Fibroblast of the aortic adventitia (primary cell): ENCODE measurements at regions not wholly inside any gene's neighbourhood (a gene's known extent, or its start where the extent isn't known, plus 50 kb on each side); places are given as distances from the start of the nearest gene placed in this dataset.

ENCODE experiments used
- DNase-seq: peaks from one replicate; pipeline ENCODE4 v3.0.0-alpha.2; 2010; ENCODE audit warnings: low read depth
- H3K4me3 ChIP-seq: 2 replicates; pipeline ENCODE4 v1.5.1; 2011; ENCODE audit warnings: low read depth, mild to moderate bottlenecking, control low read depth, low read length, moderate library complexity
- CTCF ChIP-seq: IDR thresholded peaks from 2 replicates; pipeline ENCODE4 v1.5.1; 2011; ENCODE audit warnings: mild to moderate bottlenecking, low read length, control low read depth, inconsistent platforms; ENCODE audit not compliant: insufficient read depth

GRCh38 chr9:20217596-20217995, 404.7 kb downstream of the MLLT3 start:
- H3K4me3 ChIP-seq, result no peak overlapping the region
- DNase-seq, result no peak
- no peak for TF ChIP-seq CTCF

GRCh38 chr9:20216438-20216837, 405.9 kb downstream of the MLLT3 start:
- TF ChIP-seq CTCF, result no peak
- H3K4me3 ChIP-seq, result no peak overlapping the region
- DNase-seq, result no peak

- TF ChIP-seq CTCF, result no peak
- no peak overlapping the region for H3K4me3 ChIP-seq
- DNase-seq, result no peak
Measured at GRCh38 chr9:20215552-20215951, 406.7 kb downstream of the MLLT3 start.

- DNase-seq, result no peak
- TF ChIP-seq CTCF, result no peak
- no peak overlapping the region for H3K4me3 ChIP-seq
Measured at GRCh38 chr9:20212806-20213205, 409.5 kb downstream of the MLLT3 start.

- no peak overlapping the region for H3K4me3 ChIP-seq
- TF ChIP-seq CTCF, result no peak
- DNase-seq, result no peak
Measured at GRCh38 chr9:20209391-20210340, 412.6 kb downstream of the MLLT3 start.

- DNase-seq, result no peak
- no peak overlapping the region for H3K4me3 ChIP-seq
Measured at GRCh38 chr9:20208961-20209371, 413.3 kb downstream of the MLLT3 start.

More at GRCh38 chr9:20208961-20209371, 413.3 kb downstream of the MLLT3 start:
- TF ChIP-seq CTCF, result no peak
